SK-N-SH treated with all-trans-retinoic acid at 6 μM for 48 hours (cell line): ENCODE measurements at regions not wholly inside any gene's neighbourhood (a gene's known extent, or its start where the extent isn't known, plus 50 kb on each side); places are given as distances from the start of the nearest gene placed in this dataset.

Experiments
- BACH2 ChIP-seq: fragments of 250-450 bp; sonication (Bioruptor Pico); IDR thresholded peaks from 2 replicates; pipeline ENCODE4 v1.9.0; 2021; ENCODE audit warnings: mild to moderate bottlenecking, borderline replicate concordance
- GLIS3 ChIP-seq: fragments of 250-450 bp; sonication (Bioruptor Pico); IDR thresholded peaks from 2 replicates; pipeline ENCODE4 v1.5.0; 2020; ENCODE audit warnings: mild to moderate bottlenecking, moderate library complexity
- PPARA ChIP-seq: fragments of 250-450 bp; sonication (Bioruptor Pico); IDR thresholded peaks from 2 replicates; pipeline ENCODE4 v1.5.0; 2020; ENCODE audit warnings: mild to moderate bottlenecking, borderline replicate concordance
- RARB ChIP-seq: fragments of 250-450 bp; sonication (Bioruptor Pico); IDR thresholded peaks from 2 replicates; pipeline ENCODE4 v1.8.0; 2021; ENCODE audit warnings: mild to moderate bottlenecking, moderate library complexity
- TCF4 ChIP-seq: fragments of 250-450 bp; sonication (Bioruptor Pico); IDR thresholded peaks from 2 replicates; pipeline ENCODE4 v1.8.0; 2021; ENCODE audit warnings: mild to moderate bottlenecking, moderate library complexity, borderline replicate concordance
- ZC3H10 ChIP-seq: fragments of 250-450 bp; sonication (Bioruptor Pico); IDR thresholded peaks from 2 replicates; pipeline ENCODE4 v1.5.1; 2021; ENCODE audit warnings: mild to moderate bottlenecking, moderate library complexity
- ZFP3 ChIP-seq: fragments of 250-450 bp; sonication (Bioruptor Pico); IDR thresholded peaks from 2 replicates; pipeline ENCODE4 v1.5.0; 2020; ENCODE audit warnings: mild to moderate bottlenecking, moderate library complexity
- ZFP30 ChIP-seq: fragments of 450-650 bp; formaldehyde crosslinking; IDR thresholded peaks from 2 replicates; pipeline ENCODE4 v1.5.0; 2022; ENCODE audit warnings: mild to moderate bottlenecking, moderate library complexity
- ZNF565 ChIP-seq: fragments of 450-650 bp; formaldehyde crosslinking; conservative IDR thresholded peaks from 2 replicates; pipeline ENCODE4 v1.5.0; 2020; ENCODE audit warnings: low read depth, mild to moderate bottlenecking, moderate library complexity
- ZNF8 ChIP-seq: fragments of 450-650 bp; formaldehyde crosslinking; IDR thresholded peaks from 2 replicates; pipeline ENCODE4 v1.5.0; 2020; ENCODE audit warnings: mild to moderate bottlenecking, moderate library complexity
- TF ChIP-seq, protein P1 (sequence below): fragments of 250-450 bp; sonication (Bioruptor Pico); IDR thresholded peaks from 2 replicates; pipeline ENCODE4 v1.8.0; 2021; ENCODE audit warnings: low read depth, mild to moderate bottlenecking, moderate library complexity, borderline replicate concordance
- TF ChIP-seq, protein P2 (sequence below): fragments of 250-450 bp; sonication (Bioruptor Pico); IDR thresholded peaks from 2 replicates; pipeline ENCODE4 v1.8.0; 2020; ENCODE audit warnings: mild to moderate bottlenecking, moderate library complexity, borderline replicate concordance
- TF ChIP-seq, protein P3 (sequence below): fragments of 250-450 bp; sonication (Bioruptor Pico); IDR thresholded peaks from 2 replicates; pipeline ENCODE4 v1.5.1; 2020; ENCODE audit warnings: low read depth, mild to moderate bottlenecking, moderate library complexity
- TF ChIP-seq, protein P4 (sequence below): fragments of 250-450 bp; sonication (Bioruptor Pico); IDR thresholded peaks from 2 replicates; pipeline ENCODE4 v1.5.1; 2021; ENCODE audit warnings: mild to moderate bottlenecking, moderate library complexity

DNA sequence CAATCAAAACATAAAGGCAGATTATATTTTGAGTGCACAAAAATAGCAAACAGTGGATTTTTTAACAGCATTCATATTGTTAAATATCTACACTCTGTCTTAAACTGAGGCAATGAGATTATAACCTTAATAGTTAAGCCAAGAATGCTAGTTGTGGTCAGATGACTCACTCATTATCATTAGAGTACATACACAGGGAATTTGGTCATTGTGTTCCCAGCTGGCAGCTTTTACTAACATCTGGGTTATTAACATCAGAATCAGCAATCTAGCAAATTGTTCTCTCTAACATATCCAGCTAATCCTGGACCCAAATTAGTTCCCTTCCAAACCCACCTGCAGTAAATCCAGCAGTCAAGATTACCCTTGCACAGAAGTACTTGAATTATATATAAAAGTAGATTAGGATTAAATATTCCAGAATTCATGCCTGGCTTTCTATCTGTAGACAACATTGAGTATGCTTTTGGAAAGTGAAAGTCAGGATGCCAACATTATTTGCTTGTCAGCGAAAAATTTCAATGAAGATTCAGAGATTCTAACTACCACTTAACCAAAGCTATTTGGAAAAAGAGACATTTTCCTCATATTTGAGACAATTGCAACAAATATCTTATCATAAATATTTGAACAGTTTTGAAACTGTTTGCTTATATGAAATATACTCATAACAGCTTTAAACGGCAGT, 1035.6 kb upstream of the PHF14 start:
- TF ChIP-seq RARB = no peak
- TF ChIP-seq TCF4 (CRISPR knock-in tag) = no peak
- no peak for TF ChIP-seq PPARA
- TF ChIP-seq, protein P1, sequence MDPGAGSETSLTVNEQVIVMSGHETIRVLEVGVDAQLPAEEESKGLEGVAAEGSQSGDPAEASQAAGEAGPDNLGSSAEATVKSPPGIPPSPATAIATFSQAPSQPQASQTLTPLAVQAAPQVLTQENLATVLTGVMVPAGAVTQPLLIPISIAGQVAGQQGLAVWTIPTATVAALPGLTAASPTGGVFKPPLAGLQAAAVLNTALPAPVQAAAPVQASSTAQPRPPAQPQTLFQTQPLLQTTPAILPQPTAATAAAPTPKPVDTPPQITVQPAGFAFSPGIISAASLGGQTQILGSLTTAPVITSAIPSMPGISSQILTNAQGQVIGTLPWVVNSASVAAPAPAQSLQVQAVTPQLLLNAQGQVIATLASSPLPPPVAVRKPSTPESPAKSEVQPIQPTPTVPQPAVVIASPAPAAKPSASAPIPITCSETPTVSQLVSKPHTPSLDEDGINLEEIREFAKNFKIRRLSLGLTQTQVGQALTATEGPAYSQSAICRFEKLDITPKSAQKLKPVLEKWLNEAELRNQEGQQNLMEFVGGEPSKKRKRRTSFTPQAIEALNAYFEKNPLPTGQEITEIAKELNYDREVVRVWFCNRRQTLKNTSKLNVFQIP (CRISPR knock-in tag) = no peak
- TF ChIP-seq ZNF565 = no peak
- no peak for TF ChIP-seq ZFP3
- no peak for TF ChIP-seq GLIS3 (CRISPR knock-in tag)
- TF ChIP-seq, protein P2, sequence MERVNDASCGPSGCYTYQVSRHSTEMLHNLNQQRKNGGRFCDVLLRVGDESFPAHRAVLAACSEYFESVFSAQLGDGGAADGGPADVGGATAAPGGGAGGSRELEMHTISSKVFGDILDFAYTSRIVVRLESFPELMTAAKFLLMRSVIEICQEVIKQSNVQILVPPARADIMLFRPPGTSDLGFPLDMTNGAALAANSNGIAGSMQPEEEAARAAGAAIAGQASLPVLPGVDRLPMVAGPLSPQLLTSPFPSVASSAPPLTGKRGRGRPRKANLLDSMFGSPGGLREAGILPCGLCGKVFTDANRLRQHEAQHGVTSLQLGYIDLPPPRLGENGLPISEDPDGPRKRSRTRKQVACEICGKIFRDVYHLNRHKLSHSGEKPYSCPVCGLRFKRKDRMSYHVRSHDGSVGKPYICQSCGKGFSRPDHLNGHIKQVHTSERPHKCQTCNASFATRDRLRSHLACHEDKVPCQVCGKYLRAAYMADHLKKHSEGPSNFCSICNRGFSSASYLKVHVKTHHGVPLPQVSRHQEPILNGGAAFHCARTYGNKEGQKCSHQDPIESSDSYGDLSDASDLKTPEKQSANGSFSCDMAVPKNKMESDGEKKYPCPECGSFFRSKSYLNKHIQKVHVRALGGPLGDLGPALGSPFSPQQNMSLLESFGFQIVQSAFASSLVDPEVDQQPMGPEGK = no peak; the same call in 1 of the 2 replicates
- TF ChIP-seq ZNF8 (CRISPR knock-in tag) = no peak
- TF ChIP-seq, protein P3, sequence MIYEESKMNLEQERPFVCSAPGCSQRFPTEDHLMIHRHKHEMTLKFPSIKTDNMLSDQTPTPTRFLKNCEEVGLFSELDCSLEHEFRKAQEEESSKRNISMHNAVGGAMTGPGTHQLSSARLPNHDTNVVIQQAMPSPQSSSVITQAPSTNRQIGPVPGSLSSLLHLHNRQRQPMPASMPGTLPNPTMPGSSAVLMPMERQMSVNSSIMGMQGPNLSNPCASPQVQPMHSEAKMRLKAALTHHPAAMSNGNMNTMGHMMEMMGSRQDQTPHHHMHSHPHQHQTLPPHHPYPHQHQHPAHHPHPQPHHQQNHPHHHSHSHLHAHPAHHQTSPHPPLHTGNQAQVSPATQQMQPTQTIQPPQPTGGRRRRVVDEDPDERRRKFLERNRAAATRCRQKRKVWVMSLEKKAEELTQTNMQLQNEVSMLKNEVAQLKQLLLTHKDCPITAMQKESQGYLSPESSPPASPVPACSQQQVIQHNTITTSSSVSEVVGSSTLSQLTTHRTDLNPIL (CRISPR knock-in tag) = no peak
- no peak for TF ChIP-seq BACH2
- no peak for TF ChIP-seq ZC3H10
- TF ChIP-seq ZFP30 (CRISPR knock-in tag) = no peak
- TF ChIP-seq, protein P4, sequence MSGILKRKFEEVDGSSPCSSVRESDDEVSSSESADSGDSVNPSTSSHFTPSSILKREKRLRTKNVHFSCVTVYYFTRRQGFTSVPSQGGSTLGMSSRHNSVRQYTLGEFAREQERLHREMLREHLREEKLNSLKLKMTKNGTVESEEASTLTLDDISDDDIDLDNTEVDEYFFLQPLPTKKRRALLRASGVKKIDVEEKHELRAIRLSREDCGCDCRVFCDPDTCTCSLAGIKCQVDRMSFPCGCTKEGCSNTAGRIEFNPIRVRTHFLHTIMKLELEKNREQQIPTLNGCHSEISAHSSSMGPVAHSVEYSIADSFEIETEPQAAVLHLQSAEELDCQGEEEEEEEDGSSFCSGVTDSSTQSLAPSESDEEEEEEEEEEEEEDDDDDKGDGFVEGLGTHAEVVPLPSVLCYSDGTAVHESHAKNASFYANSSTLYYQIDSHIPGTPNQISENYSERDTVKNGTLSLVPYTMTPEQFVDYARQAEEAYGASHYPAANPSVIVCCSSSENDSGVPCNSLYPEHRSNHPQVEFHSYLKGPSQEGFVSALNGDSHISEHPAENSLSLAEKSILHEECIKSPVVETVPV = no peak
